ENCODE measurements at regions not wholly inside any gene's neighbourhood (a gene's known extent, or its start where the extent isn't known, plus 50 kb on each side); places are given as distances from the start of the nearest gene placed in this dataset.

DNA sequence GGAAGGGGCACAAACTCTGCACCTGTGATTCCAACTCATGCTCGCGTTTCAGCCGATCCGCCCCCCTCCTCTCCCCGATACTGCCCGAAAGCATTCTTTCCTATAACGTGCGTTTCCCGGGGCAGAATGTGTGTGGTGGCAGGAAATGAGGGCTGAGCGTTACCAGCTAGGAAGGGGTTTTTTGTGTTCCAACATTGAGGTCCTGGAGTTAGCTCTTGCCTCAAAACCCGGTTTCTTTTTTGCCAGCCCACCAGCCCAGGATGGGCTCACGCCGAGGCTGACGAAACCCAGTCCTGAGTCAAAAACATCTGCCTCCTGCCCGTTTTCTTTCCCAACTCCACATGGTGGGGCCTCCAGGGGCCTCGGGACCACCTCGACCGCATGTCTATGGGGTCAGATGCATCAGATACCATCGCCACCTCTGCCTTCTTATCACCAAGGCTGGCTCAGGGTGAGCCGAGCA lies 113.7 kb upstream of the COPS8 start:
- DNase-seq (no peak), ATAC-seq (no peak)
- no peaks in the 10 kb centered on the region for H3K36me3 ChIP-seq (ENCODE audit: low read depth)
- H3K4me1 ChIP-seq (ENCODE audit: low read depth), result peaks cover 13% of the 10 kb centered on the region
- TF ChIP-seq CTCF (IDR thresholded peaks at IDR 0.05), result no peak
- no peak overlapping the region for H3K4me3 ChIP-seq
- no peaks in the 10 kb centered on the region for H3K9me3 ChIP-seq
- intact Hi-C loops (cut with DNase I, micrococcal nuclease), result no loop called here

- no peak for TF ChIP-seq CTCF (IDR thresholded peaks at IDR 0.05)
- ATAC-seq, result peak; percentile 70
- no peaks in the 10 kb centered on the region for H3K36me3 ChIP-seq (ENCODE audit: low read depth)
- peak; percentile 40 to 69 (median 67) for DNase-seq
- H3K4me3 ChIP-seq, result no peak overlapping the region
- intact Hi-C loops (cut with DNase I, micrococcal nuclease), result no loop called here
- no peaks in the 10 kb centered on the region for H3K9me3 ChIP-seq
- peaks cover 10% of the 10 kb centered on the region for H3K4me1 ChIP-seq (ENCODE audit: low read depth)
Observed at GRCh38 chr2:236972491-236973342, 113.0 kb upstream of the COPS8 start.

DNA sequence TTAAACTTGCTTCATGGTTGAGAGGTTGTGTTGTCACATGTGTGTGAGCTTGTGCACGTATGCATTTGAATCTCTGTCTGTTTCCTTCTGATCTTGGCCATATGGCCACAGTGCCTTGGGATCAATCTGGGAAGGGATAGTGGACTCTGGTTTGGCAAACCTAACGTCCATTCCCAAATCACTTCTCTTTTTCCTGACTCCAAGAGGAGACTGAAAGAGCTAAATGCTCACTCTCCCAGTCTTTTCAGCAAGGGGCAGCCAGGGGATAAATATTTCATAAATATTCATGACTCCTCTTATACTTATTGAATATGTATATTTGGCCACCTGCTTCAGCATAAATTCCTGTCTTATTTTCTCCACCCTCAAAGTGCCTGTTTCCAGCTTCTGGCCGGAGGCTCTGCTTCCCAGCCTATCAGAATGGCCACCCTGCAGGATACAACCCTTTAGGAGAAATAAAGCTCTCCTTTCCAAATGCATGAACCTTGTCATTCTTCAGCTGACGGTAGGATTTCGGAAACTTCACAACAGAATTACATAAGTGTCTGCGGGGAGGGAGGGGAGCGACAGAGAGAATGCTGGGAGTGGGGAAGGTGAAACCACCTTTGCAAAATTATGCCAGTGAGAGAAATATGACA lies 112.2 kb upstream of the COPS8 start:
- Histone ChIP-seq H3K9me3 (no peaks in the 10 kb centered on the region), H3K36me3 (ENCODE audit: low read depth) (no peaks in the 10 kb centered on the region), H3K4me3 (no peak overlapping the region), H3K4me1 (ENCODE audit: low read depth) (peaks cover 6% of the 10 kb centered on the region)
- DNase-seq (no peak), ATAC-seq (no peak)
- TF ChIP-seq CTCF (IDR thresholded peaks at IDR 0.05), result no peak
- intact Hi-C loops (cut with DNase I, micrococcal nuclease), result no loop called here

DNA sequence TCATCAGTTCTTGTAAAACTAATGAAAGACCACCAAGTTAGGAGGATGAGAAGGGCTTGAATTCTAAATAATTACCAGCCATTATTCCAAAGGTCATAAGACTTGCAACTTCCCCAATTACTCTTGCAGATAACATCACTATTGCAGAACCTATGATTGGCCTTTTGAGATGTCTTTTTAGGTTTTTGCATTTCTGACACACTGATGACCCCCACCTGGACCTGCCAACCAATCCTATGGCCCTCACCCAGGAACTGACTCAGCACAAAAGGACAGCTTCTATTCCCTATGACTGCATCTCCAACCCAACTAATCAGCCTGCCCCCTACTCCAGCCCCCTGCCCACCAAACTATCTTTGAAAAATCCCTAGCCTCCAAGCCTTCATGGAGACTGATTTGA lies 111.5 kb upstream of the COPS8 start:
- peaks cover 3% of the 10 kb centered on the region for H3K4me1 ChIP-seq (ENCODE audit: low read depth)
- intact Hi-C loops (cut with DNase I, micrococcal nuclease), result no loop called here
- H3K4me3 ChIP-seq, result no peak overlapping the region
- no peaks in the 10 kb centered on the region for H3K36me3 ChIP-seq (ENCODE audit: low read depth)
- DNase-seq (no peak), ATAC-seq (no peak)
- no peaks in the 10 kb centered on the region for H3K9me3 ChIP-seq
- TF ChIP-seq CTCF (IDR thresholded peaks at IDR 0.05), result no peak

- H3K9me3 ChIP-seq, result no peaks in the 10 kb centered on the region
- no peaks in the 10 kb centered on the region for H3K36me3 ChIP-seq (ENCODE audit: low read depth)
- DNase-seq, result no peak
- peaks cover 3% of the 10 kb centered on the region for H3K4me1 ChIP-seq (ENCODE audit: low read depth)
- no peak for ATAC-seq
- H3K4me3 ChIP-seq, result no peak overlapping the region
- intact Hi-C loops (cut with DNase I, micrococcal nuclease), result no loop called here
- TF ChIP-seq CTCF (IDR thresholded peaks at IDR 0.05), result no peak
Observed at GRCh38 chr2:236974752-236975151, 110.9 kb upstream of the COPS8 start.

All from mucosa of descending colon (tissue), 3 donors.